ENCODE measurements at regions not wholly inside any gene's neighbourhood (a gene's known extent, or its start where the extent isn't known, plus 50 kb on each side); places are given as distances from the start of the nearest gene placed in this dataset.

DNA sequence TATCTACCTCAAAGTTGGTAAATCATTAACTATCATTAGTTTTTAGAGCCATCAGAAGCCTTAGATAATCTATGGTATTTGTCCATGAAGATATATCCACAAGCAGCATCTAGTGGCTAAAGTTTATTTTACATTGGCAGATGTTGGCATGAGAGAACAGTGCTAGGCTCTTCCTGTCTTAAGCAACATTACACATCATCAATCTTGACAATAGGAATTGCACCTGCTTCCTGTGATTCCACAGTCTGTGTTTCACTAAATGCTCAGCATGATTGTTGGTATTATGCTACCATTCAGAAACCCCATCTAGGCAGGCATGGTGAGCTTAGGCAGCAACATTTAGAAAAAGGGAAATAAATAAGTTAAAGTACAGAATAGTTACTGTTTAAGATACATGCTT lies 246.6 kb downstream of the SLCO4C1 start:
- TF ChIP-seq, protein P1, sequence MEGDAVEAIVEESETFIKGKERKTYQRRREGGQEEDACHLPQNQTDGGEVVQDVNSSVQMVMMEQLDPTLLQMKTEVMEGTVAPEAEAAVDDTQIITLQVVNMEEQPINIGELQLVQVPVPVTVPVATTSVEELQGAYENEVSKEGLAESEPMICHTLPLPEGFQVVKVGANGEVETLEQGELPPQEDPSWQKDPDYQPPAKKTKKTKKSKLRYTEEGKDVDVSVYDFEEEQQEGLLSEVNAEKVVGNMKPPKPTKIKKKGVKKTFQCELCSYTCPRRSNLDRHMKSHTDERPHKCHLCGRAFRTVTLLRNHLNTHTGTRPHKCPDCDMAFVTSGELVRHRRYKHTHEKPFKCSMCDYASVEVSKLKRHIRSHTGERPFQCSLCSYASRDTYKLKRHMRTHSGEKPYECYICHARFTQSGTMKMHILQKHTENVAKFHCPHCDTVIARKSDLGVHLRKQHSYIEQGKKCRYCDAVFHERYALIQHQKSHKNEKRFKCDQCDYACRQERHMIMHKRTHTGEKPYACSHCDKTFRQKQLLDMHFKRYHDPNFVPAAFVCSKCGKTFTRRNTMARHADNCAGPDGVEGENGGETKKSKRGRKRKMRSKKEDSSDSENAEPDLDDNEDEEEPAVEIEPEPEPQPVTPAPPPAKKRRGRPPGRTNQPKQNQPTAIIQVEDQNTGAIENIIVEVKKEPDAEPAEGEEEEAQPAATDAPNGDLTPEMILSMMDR (IDR thresholded peaks at IDR 0.05), result no peak
- no peak for TF ChIP-seq POLR2A (IDR thresholded peaks at IDR 0.05)

Measured in uterus (tissue), 2 donors.